ENCODE measurements at regions not wholly inside any gene's neighbourhood (a gene's known extent, or its start where the extent isn't known, plus 50 kb on each side); places are given as distances from the start of the nearest gene placed in this dataset.

DNA sequence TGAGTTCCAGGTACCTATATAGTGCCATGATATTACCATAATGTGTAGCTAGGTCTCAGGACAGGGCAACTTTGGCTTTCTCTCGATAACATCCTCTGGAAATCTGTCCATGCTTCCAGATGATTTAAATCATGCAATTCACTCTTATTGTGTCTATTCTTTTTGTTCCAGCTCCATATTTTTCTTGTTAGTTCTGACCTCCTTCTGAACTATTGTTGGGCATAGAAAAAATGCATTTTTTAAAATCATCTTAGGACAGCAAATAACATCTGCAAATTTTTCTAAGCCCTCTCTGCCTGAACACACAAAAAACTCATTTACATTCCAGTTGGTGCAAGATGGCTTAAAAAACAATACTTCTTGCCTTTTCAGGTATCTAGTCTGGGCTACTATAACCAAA, 1561.0 kb upstream of the MIR17HG start:
- TF ChIP-seq, protein P1, sequence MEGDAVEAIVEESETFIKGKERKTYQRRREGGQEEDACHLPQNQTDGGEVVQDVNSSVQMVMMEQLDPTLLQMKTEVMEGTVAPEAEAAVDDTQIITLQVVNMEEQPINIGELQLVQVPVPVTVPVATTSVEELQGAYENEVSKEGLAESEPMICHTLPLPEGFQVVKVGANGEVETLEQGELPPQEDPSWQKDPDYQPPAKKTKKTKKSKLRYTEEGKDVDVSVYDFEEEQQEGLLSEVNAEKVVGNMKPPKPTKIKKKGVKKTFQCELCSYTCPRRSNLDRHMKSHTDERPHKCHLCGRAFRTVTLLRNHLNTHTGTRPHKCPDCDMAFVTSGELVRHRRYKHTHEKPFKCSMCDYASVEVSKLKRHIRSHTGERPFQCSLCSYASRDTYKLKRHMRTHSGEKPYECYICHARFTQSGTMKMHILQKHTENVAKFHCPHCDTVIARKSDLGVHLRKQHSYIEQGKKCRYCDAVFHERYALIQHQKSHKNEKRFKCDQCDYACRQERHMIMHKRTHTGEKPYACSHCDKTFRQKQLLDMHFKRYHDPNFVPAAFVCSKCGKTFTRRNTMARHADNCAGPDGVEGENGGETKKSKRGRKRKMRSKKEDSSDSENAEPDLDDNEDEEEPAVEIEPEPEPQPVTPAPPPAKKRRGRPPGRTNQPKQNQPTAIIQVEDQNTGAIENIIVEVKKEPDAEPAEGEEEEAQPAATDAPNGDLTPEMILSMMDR (IDR thresholded peaks at IDR 0.05), result no peak
- no peak for TF ChIP-seq POLR2A (IDR thresholded peaks at IDR 0.05)

Measured in thyroid gland (tissue), 4 donors.